Umbilical cord (tissue), 1 donor: ENCODE measurements at regions not wholly inside any gene's neighbourhood (a gene's known extent, or its start where the extent isn't known, plus 50 kb on each side); places are given as distances from the start of the nearest gene placed in this dataset.

Source experiments
- DNase-seq: peaks from one replicate; pipeline ENCODE4 v3.0.0-alpha.2; 2015; ENCODE audit warnings: low spot score

DNA sequence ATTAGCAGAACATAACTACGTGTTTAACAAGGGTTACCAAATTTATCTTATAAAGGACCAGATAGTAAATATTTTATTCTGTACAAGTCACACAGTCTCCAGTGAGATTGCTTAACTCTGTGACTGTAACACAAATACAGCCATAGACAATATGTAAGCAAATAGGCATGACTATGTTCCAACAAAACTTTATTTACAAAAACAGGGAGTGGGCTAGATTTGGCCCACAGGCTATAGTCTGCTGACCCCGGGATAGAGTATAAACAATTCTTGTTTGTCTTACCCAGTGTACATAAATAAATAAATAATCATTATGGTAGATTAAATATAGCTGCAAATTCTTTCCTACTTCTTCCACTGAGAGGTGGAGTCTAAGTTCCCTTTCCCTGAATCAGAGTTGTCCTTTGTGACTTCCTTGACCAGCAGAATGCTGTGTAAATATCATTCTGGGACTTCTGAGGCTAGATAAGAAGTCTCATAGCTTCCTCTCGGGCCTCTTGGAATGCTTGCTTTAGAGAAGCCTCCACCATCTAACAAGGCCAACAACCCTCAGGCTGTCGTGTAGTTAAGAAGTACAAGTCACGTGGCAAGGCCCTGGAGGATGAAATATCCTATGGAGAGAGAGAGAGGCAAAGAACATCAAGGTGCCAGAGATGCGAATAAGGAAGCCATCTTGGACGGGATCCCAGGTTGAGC is 59.1 kb upstream of the TMEM244 start:
- no peak for DNase-seq

DNA sequence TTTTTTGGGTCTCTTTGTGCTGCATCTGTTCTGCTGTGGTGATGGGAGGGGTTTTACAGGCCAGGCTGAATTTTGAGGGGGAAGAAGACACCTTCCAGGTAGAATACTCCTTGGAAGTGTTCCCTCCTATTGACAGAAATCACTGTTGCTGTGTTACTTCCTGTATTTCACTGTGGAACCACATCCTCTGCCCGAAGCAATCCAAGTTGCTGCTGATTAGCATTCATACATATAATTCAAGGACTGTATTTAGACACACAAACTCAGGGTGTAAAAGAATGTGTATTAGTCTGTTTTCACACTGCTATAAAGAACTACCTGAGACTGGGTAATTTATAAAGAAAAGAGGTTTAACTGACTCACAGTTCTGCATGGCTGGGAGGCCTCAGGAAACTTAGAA is 50.6 kb upstream of the TMEM244 start:
- no peak for DNase-seq
